ENCODE measurements at regions not wholly inside any gene's neighbourhood (a gene's known extent, or its start where the extent isn't known, plus 50 kb on each side); places are given as distances from the start of the nearest gene placed in this dataset.

GRCh38 chr2:228648541-228648940 lies 467.1 kb upstream of the SPHKAP start:
- no peak for DNase-seq

- DNase-seq: no peak
These were observed 464.6 kb upstream of the SPHKAP start for GRCh38 chr2:228646061-228646460.

- DNase-seq: no peak
These were observed 462.7 kb upstream of the SPHKAP start for GRCh38 chr2:228644199-228644598.

GRCh38 chr2:228642861-228643260 lies 461.4 kb upstream of the SPHKAP start:
- no peak for DNase-seq

- DNase-seq: no peak
These were observed 449.3 kb upstream of the SPHKAP start for GRCh38 chr2:228630786-228631185.

- DNase-seq: no peak
These were observed 447.8 kb upstream of the SPHKAP start for GRCh38 chr2:228629251-228629650.

GRCh38 chr2:228628682-228629081 lies 447.2 kb upstream of the SPHKAP start:
- DNase-seq: no peak

- DNase-seq: no peak
These were observed 446.0 kb upstream of the SPHKAP start for GRCh38 chr2:228627510-228627909.

- no peak for DNase-seq
These were observed 444.0 kb upstream of the SPHKAP start for GRCh38 chr2:228625481-228625880.

GRCh38 chr2:228624733-228625132 lies 443.2 kb upstream of the SPHKAP start:
- no peak for DNase-seq

GRCh38 chr2:228615496-228615895 lies 434.0 kb upstream of the SPHKAP start:
- DNase-seq: no peak

- DNase-seq: no peak
These were observed 433.3 kb upstream of the SPHKAP start for GRCh38 chr2:228614741-228615140.

- DNase-seq: no peak
These were observed 431.8 kb upstream of the SPHKAP start for GRCh38 chr2:228613133-228613850.

GRCh38 chr2:228611171-228611570 lies 429.7 kb upstream of the SPHKAP start:
- no peak for DNase-seq

GRCh38 chr2:228602288-228602687 lies 420.8 kb upstream of the SPHKAP start:
- DNase-seq: no peak

- no peak for DNase-seq
These were observed 418.8 kb upstream of the SPHKAP start for GRCh38 chr2:228600265-228600664.

- no peak for DNase-seq
These were observed 418.3 kb upstream of the SPHKAP start for GRCh38 chr2:228599781-228600180.

GRCh38 chr2:228599297-228599696 lies 417.8 kb upstream of the SPHKAP start:
- peak in 1 of 2 experiments; percentile 0 for DNase-seq

GRCh38 chr2:228597032-228597431 lies 415.5 kb upstream of the SPHKAP start:
- DNase-seq: no peak

GRCh38 chr2:228594012-228594411 lies 412.5 kb upstream of the SPHKAP start:
- no peak for DNase-seq

- DNase-seq: no peak
These were observed 411.4 kb upstream of the SPHKAP start for GRCh38 chr2:228592925-228593324.

- DNase-seq: no peak
These were observed 409.2 kb upstream of the SPHKAP start for GRCh38 chr2:228590681-228591080.

GRCh38 chr2:228589115-228589514 lies 407.6 kb upstream of the SPHKAP start:
- no peak for DNase-seq

GRCh38 chr2:228581731-228582130 lies 400.2 kb upstream of the SPHKAP start:
- no peak for DNase-seq

- DNase-seq: no peak
These were observed 394.4 kb upstream of the SPHKAP start for GRCh38 chr2:228575897-228576296.
